Neural cell (in vitro differentiated cells): ENCODE measurements at regions not wholly inside any gene's neighbourhood (a gene's known extent, or its start where the extent isn't known, plus 50 kb on each side); places are given as distances from the start of the nearest gene placed in this dataset.
"Not testable (repeated sequence)": the region's sequence is repeated elsewhere in the genome, so short reads cannot be mapped to it uniquely, and the experiment has no call there.

Experiments
- H2AFZ ChIP-seq: fragments of 200-600, 300-800 bp; sonication (generic), shearing (Covaris generic); 2 replicates; pipeline ENCODE4 v1.6.0; 2014; ENCODE audit warnings: low read depth, mild to moderate bottlenecking, antibody characterized with exemption, low read length, moderate library complexity
- H3F3A ChIP-seq: fragments of 200-600 bp; shearing (Covaris generic); 2 replicates; pipeline ENCODE4 v1.6.1; 2016; ENCODE audit warnings: mild to moderate bottlenecking, moderate library complexity, mixed read lengths, antibody characterized with exemption, low read length; ENCODE audit not compliant: insufficient read depth, poor library complexity, severe bottlenecking
- H3K27ac ChIP-seq: fragments of 200-600, 300-800 bp; sonication (generic), shearing (Covaris generic); 2 replicates; pipeline ENCODE4 v1.5.1; 2014; ENCODE audit warnings: mild to moderate bottlenecking, low read length, moderate library complexity
- H3K27me3 ChIP-seq: fragments of 300-800, 200-600 bp; sonication (generic), shearing (Covaris generic); 2 replicates; pipeline ENCODE4 v1.6.0; 2014; ENCODE audit warnings: mild to moderate bottlenecking, low read depth, low read length, moderate library complexity; ENCODE audit not compliant: insufficient read depth
- H3K36me3 ChIP-seq: fragments of 300-800, 200-600 bp; sonication (generic), shearing (Covaris generic); 2 replicates; pipeline ENCODE4 v1.5.1; 2014; ENCODE audit warnings: mild to moderate bottlenecking, antibody characterized with exemption, low read length, moderate library complexity; ENCODE audit not compliant: insufficient read depth
- H3K4me2 ChIP-seq: fragments of 300-800, 200-600 bp; sonication (generic), shearing (Covaris generic); 2 replicates; pipeline ENCODE4 v1.6.0; 2014; ENCODE audit warnings: mild to moderate bottlenecking, low read length
- H3K4me3 ChIP-seq: fragments of 300-800, 200-600 bp; sonication (generic), shearing (Covaris generic); 2 replicates; pipeline ENCODE4 v1.5.1; 2014; ENCODE audit warnings: mild to moderate bottlenecking, low read length, moderate library complexity
- H3K79me2 ChIP-seq: fragments of 200-600 bp; shearing (Covaris generic); replicated peaks from 2 replicates; pipeline ENCODE4 v1.6.0; 2014; ENCODE audit warnings: mild to moderate bottlenecking, low read length, moderate library complexity; ENCODE audit not compliant: insufficient read depth
- H3K9ac ChIP-seq: fragments of 300-800, 200-600 bp; sonication (generic), shearing (Covaris generic); 2 replicates; pipeline ENCODE4 v1.6.1; 2016; ENCODE audit warnings: mild to moderate bottlenecking, low read length, mixed read lengths
- H3K9me2 ChIP-seq: fragments of 200-600 bp; shearing (Covaris generic); 2 replicates; pipeline ENCODE4 v1.6.1; 2016; ENCODE audit warnings: mild to moderate bottlenecking, low read length, mixed read lengths; ENCODE audit not compliant: insufficient read depth
- H3K9me3 ChIP-seq: fragments of 200-600, 300-800 bp; sonication (generic), shearing (Covaris generic); 2 replicates; pipeline ENCODE4 v1.6.1; 2016; ENCODE audit warnings: mild to moderate bottlenecking, mixed run types, low read length, moderate library complexity, mixed read lengths
- H4K20me1 ChIP-seq: fragments of 200-600 bp; shearing (Covaris generic); 2 replicates; pipeline ENCODE4 v1.6.1; 2016; ENCODE audit warnings: mild to moderate bottlenecking, mixed run types; ENCODE audit not compliant: insufficient read depth
- EP300 ChIP-seq: fragments of 450-650 bp; conservative IDR thresholded peaks from 2 replicates; pipeline ENCODE4 v1.6.1; 2014; ENCODE audit warnings: antibody characterized with exemption, mild to moderate bottlenecking, moderate library complexity; ENCODE audit not compliant: poor library complexity, severe bottlenecking
- EZH2 ChIP-seq: fragments of 200-600, 300-800 bp; shearing (Covaris generic), sonication (generic); IDR thresholded peaks from 2 replicates; pipeline ENCODE4 v1.6.1; 2014; ENCODE audit warnings: antibody characterized with exemption, low read length, borderline replicate concordance, mild to moderate bottlenecking; ENCODE audit not compliant: insufficient read depth, poor library complexity, severe bottlenecking
- MXI1 ChIP-seq: fragments of 450-650 bp; conservative IDR thresholded peaks from 2 replicates; pipeline ENCODE4 v1.6.1; 2014; ENCODE audit warnings: antibody characterized with exemption, mild to moderate bottlenecking; ENCODE audit not compliant: poor library complexity, severe bottlenecking
- POLR2AphosphoS5 ChIP-seq: IDR thresholded peaks from 2 replicates; pipeline ENCODE4 v1.6.1; 2012
- RAD21 ChIP-seq: fragments of 450-650 bp; conservative IDR thresholded peaks from 2 replicates; pipeline ENCODE4 v1.6.1; 2014; ENCODE audit warnings: antibody characterized with exemption, mild to moderate bottlenecking, moderate library complexity
- SMC3 ChIP-seq: fragments of 450-650 bp; conservative IDR thresholded peaks from 2 replicates; pipeline ENCODE4 v1.6.1; 2014; ENCODE audit warnings: antibody characterized with exemption, mild to moderate bottlenecking, moderate library complexity; ENCODE audit not compliant: poor library complexity
- TAF1 ChIP-seq: IDR thresholded peaks from 2 replicates; pipeline ENCODE4 v1.6.1; 2012; ENCODE audit warnings: low read depth
- TF ChIP-seq, protein P1 (sequence below): fragments of 450-650 bp; IDR thresholded peaks from 2 replicates; pipeline ENCODE4 v1.5.1; 2014; ENCODE audit warnings: antibody characterized with exemption, mild to moderate bottlenecking, moderate library complexity; ENCODE audit not compliant: poor library complexity, severe bottlenecking
- TF ChIP-seq, protein P2 (sequence below): IDR thresholded peaks from 2 replicates; pipeline ENCODE4 v1.6.1; 2012; ENCODE audit warnings: borderline replicate concordance

DNA sequence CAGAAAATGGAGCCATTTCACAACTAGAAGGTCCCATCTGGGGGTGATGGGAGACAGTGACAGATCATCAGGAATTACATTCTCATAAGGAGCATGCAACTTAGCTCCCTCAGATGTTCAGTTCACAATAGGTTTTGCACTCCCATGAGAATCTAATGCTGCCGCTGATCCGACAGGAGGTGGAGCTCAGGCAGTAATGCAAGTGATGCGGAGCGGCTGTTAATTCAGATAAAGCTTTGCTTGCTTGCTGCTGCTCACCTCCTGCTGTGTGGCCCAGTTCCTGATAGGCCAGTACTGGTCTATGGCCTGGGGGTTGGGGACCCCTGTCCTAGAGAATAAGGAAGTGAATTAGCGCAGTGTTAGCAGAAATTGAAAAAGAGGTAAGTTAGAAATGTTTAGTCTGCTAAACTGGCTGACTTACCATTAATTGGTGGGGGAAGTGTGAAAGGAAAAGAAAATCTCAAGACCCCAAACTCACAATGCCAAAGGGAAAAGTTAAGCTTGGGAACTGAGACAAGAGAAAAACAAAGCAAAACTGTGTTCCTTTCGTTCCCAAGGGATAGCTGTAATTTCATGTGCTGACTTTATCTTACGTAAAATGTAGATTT is 76.4 kb downstream of the LYZL2 start:
- Histone ChIP-seq H3K9me2 (no peaks in the 10 kb centered on the region), H3K79me2 (no peaks in the 10 kb centered on the region), H3K4me2 (no peak overlapping the region), H4K20me1 (no peaks in the 10 kb centered on the region), H3K4me3 (no peak overlapping the region), H3K27ac (no peak overlapping the region), H3K9ac (no peak overlapping the region), H3K9me3 (no peaks in the 10 kb centered on the region), H3F3A (no peaks in the 10 kb centered on the region), H3K36me3 (no peaks in the 10 kb centered on the region), H2AFZ (no peak overlapping the region), H3K27me3 (no peaks in the 10 kb centered on the region)
- TF ChIP-seq MXI1 = no peak
- no peak for TF ChIP-seq SMC3
- no peak for TF ChIP-seq POLR2AphosphoS5
- no peak for TF ChIP-seq RAD21
- no peak for TF ChIP-seq EP300
- TF ChIP-seq, protein P1, sequence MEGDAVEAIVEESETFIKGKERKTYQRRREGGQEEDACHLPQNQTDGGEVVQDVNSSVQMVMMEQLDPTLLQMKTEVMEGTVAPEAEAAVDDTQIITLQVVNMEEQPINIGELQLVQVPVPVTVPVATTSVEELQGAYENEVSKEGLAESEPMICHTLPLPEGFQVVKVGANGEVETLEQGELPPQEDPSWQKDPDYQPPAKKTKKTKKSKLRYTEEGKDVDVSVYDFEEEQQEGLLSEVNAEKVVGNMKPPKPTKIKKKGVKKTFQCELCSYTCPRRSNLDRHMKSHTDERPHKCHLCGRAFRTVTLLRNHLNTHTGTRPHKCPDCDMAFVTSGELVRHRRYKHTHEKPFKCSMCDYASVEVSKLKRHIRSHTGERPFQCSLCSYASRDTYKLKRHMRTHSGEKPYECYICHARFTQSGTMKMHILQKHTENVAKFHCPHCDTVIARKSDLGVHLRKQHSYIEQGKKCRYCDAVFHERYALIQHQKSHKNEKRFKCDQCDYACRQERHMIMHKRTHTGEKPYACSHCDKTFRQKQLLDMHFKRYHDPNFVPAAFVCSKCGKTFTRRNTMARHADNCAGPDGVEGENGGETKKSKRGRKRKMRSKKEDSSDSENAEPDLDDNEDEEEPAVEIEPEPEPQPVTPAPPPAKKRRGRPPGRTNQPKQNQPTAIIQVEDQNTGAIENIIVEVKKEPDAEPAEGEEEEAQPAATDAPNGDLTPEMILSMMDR = no peak
- TF ChIP-seq TAF1 = no peak
- TF ChIP-seq, protein P2, sequence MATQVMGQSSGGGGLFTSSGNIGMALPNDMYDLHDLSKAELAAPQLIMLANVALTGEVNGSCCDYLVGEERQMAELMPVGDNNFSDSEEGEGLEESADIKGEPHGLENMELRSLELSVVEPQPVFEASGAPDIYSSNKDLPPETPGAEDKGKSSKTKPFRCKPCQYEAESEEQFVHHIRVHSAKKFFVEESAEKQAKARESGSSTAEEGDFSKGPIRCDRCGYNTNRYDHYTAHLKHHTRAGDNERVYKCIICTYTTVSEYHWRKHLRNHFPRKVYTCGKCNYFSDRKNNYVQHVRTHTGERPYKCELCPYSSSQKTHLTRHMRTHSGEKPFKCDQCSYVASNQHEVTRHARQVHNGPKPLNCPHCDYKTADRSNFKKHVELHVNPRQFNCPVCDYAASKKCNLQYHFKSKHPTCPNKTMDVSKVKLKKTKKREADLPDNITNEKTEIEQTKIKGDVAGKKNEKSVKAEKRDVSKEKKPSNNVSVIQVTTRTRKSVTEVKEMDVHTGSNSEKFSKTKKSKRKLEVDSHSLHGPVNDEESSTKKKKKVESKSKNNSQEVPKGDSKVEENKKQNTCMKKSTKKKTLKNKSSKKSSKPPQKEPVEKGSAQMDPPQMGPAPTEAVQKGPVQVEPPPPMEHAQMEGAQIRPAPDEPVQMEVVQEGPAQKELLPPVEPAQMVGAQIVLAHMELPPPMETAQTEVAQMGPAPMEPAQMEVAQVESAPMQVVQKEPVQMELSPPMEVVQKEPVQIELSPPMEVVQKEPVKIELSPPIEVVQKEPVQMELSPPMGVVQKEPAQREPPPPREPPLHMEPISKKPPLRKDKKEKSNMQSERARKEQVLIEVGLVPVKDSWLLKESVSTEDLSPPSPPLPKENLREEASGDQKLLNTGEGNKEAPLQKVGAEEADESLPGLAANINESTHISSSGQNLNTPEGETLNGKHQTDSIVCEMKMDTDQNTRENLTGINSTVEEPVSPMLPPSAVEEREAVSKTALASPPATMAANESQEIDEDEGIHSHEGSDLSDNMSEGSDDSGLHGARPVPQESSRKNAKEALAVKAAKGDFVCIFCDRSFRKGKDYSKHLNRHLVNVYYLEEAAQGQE = no peak
- TF ChIP-seq EZH2 = no peak

DNA sequence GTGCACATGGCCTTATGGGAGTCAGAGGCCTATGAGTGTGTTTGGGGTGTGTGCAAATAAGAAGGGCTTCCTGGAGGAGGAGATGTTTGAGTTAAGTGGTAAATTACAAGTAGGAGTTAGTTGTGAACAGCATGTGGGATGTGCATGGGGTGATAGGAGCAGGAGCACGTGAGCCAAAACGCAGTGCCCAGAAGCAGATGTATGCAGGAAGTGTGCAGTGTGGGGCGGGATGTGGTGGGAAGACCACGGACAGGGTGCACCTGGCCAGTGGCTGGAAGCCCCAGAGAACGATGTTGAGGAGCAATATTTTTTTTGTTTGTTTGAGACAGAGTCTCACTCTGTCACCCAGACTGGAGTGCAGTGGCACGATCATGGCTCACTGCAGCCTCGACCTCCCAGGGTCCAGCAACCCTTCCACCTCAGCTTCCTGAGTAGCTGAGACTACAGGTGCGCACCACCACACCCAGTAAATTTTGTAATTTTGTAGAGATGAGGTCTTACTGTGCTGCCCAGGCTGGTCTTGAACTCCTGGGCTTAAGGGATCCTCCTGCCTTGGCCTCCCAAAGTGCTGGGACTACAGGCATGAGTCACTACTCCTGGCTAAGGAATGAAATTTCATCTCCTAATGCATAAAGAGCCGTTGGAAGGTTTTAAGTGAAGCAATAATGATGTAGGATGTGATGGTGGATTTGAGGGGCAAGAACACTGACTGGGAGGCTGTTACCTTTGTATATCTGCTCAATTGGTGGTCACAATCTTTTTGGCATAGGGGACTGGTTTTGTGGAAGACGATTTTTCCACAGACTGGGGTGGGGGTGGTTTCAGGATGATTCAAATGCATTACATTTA is 78.4 kb downstream of the LYZL2 start:
- H3K27ac ChIP-seq = no peak overlapping the region
- no peaks in the 10 kb centered on the region for H3K9me2 ChIP-seq
- no peaks in the 10 kb centered on the region for H3K9me3 ChIP-seq
- H2AFZ ChIP-seq = no peak overlapping the region
- H3F3A ChIP-seq = no peaks in the 10 kb centered on the region
- H3K9ac ChIP-seq = no peak overlapping the region
- no peaks in the 10 kb centered on the region for H3K36me3 ChIP-seq
- no peaks in the 10 kb centered on the region for H3K79me2 ChIP-seq
- no peak overlapping the region for H3K4me2 ChIP-seq
- no peaks in the 10 kb centered on the region for H4K20me1 ChIP-seq
- TF ChIP-seq MXI1 (no peak), EP300 (no peak), RAD21 (no peak), POLR2AphosphoS5 (no peak), EZH2 (no peak), SMC3 (no peak)
- TF ChIP-seq, protein P2 = no peak
- TF ChIP-seq, protein P1 = no peak
- no peak overlapping the region for H3K4me3 ChIP-seq
- no peaks in the 10 kb centered on the region for H3K27me3 ChIP-seq

DNA sequence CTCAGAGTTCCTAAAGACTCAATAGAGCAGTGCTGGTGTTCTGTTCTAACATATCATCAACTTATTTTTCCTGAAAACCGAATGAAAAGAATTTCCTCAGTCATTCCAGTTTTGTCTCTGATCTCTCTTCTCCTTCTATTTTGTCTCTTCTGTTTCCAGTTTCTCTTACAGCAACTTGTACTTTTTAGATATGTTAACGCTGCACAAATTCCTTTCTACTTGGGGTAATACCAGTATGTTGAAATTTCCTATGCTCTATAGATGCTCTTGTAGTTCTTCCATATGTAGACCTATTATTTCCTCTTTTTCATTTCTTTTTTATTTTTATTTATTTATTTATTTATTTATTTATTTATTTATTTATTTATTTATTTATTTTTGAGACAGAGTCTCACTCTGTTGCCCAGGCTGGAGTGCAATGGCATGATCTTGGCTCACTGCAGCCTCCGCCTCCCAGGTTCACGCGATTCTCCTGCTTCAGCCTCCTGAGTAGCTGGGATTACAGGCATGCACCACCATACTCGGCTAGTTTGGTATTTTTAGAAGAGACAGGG is 80.3 kb downstream of the LYZL2 start:
- H3K27ac ChIP-seq, H3K36me3 ChIP-seq, H4K20me1 ChIP-seq, H3K9ac ChIP-seq, H3K9me2 ChIP-seq, H3K4me2 ChIP-seq, H3K27me3 ChIP-seq, H3K9me3 ChIP-seq, H3K79me2 ChIP-seq, H2AFZ ChIP-seq, H3K4me3 ChIP-seq, H3F3A ChIP-seq: not testable (repeated sequence)
